Hepatocyte (in vitro differentiated cells): ENCODE measurements at regions not wholly inside any gene's neighbourhood (a gene's known extent, or its start where the extent isn't known, plus 50 kb on each side); places are given as distances from the start of the nearest gene placed in this dataset.

ENCODE experiments used
- DNase-seq: peaks from one replicate; pipeline ENCODE4 v3.0.0-alpha.2; 2016; ENCODE audit warnings: low spot score
- H2AFZ ChIP-seq: fragments of 200-600 bp; sonication (generic); 2 replicates; pipeline ENCODE4 v1.6.0; 2016; ENCODE audit warnings: antibody characterized with exemption, mild to moderate bottlenecking
- H3K27ac ChIP-seq: fragments of 200-600 bp; sonication (generic); 2 replicates; pipeline ENCODE4 v1.5.1; 2016; ENCODE audit warnings: mild to moderate bottlenecking
- H3K27me3 ChIP-seq: fragments of 200-600 bp; sonication (generic); 2 replicates; pipeline ENCODE4 v1.6.1; 2016
- H3K36me3 ChIP-seq: fragments of 200-600 bp; sonication (generic); replicated peaks from 2 replicates; pipeline ENCODE4 v1.5.1; 2016; ENCODE audit warnings: low read depth; ENCODE audit not compliant: insufficient read depth
- H3K4me1 ChIP-seq: fragments of 200-600 bp; sonication (generic); 2 replicates; pipeline ENCODE4 v1.5.1; 2016; ENCODE audit warnings: mild to moderate bottlenecking, moderate library complexity; ENCODE audit not compliant: insufficient read depth
- H3K4me2 ChIP-seq: fragments of 200-600 bp; sonication (generic); 2 replicates; pipeline ENCODE4 v1.6.0; 2016
- H3K4me3 ChIP-seq: fragments of 200-600 bp; sonication (generic); 2 replicates; pipeline ENCODE4 v1.5.1; 2016; ENCODE audit warnings: mild to moderate bottlenecking
- H3K79me2 ChIP-seq: fragments of 200-600 bp; sonication (generic); 2 replicates; pipeline ENCODE4 v1.6.0; 2017; ENCODE audit warnings: mild to moderate bottlenecking
- H3K9me2 ChIP-seq: fragments of 200-600 bp; sonication (generic); replicated peaks from 2 replicates; pipeline ENCODE4 v1.6.0; 2017; ENCODE audit warnings: mild to moderate bottlenecking; ENCODE audit not compliant: insufficient read depth
- H3K9me3 ChIP-seq: fragments of 200-600 bp; sonication (generic); 2 replicates; pipeline ENCODE4 v1.5.1; 2016; ENCODE audit warnings: low read depth, mild to moderate bottlenecking
- H4K20me1 ChIP-seq: fragments of 200-600 bp; sonication (generic); 2 replicates; pipeline ENCODE4 v1.6.0; 2016; ENCODE audit warnings: mild to moderate bottlenecking; ENCODE audit not compliant: insufficient read depth, poor library complexity, severe bottlenecking
- CTCF ChIP-seq: fragments of 200-600 bp; sonication (generic); IDR thresholded peaks from 2 replicates; pipeline ENCODE4 v1.5.1; 2016; ENCODE audit warnings: antibody characterized with exemption, mild to moderate bottlenecking; ENCODE audit not compliant: poor library complexity
- EZH2 ChIP-seq: fragments of 200-600 bp; sonication (generic); IDR thresholded peaks from 2 replicates; pipeline ENCODE4 v1.6.1; 2016; ENCODE audit warnings: antibody characterized with exemption, mild to moderate bottlenecking, borderline replicate concordance
- EZH2phosphoT487 ChIP-seq: fragments of 200-600 bp; sonication (generic); IDR thresholded peaks from one replicate; pipeline ENCODE4 v1.6.1; 2018; ENCODE audit warnings: antibody characterized with exemption, mild to moderate bottlenecking, low read depth, moderate library complexity; ENCODE audit not compliant: unreplicated experiment, severe bottlenecking
- WGBS: methylation state at CpG from one replicate; pipeline ENCODE4 v1.1.6; 2016; ENCODE audit warnings: low lambda C conversion rate; ENCODE audit errors: missing lambda C conversion rate; 5-methylcytosine and 5-hydroxymethylcytosine counted together

- DNase-seq: no peak
- H3K9me3 ChIP-seq: no peaks in the 10 kb centered on the region
- no peak overlapping the region for H3K27ac ChIP-seq
- no peaks in the 10 kb centered on the region for H3K9me2 ChIP-seq
- 84% methylated on average over 4 of the region's 4 CpGs for WGBS
- no peak for TF ChIP-seq CTCF
- TF ChIP-seq EZH2phosphoT487: no peak
- no peak for TF ChIP-seq EZH2
- no peaks in the 10 kb centered on the region for H3K36me3 ChIP-seq
- H2AFZ ChIP-seq: no peak overlapping the region
- H3K79me2 ChIP-seq: no peaks in the 10 kb centered on the region
- H3K4me2 ChIP-seq: no peak overlapping the region
- H3K4me1 ChIP-seq: no peaks in the 10 kb centered on the region
- H3K4me3 ChIP-seq: no peak overlapping the region
- H4K20me1 ChIP-seq: no peaks in the 10 kb centered on the region
- no peaks in the 10 kb centered on the region for H3K27me3 ChIP-seq
Measured at GRCh38 chr12:25812295-25812694, 146.2 kb upstream of the RASSF8 start.

GRCh38 chr12:25813843-25814242, 144.6 kb upstream of the RASSF8 start:
- Histone ChIP-seq H4K20me1 (no peaks in the 10 kb centered on the region), H2AFZ (no peak overlapping the region), H3K79me2 (no peaks in the 10 kb centered on the region), H3K36me3 (no peaks in the 10 kb centered on the region), H3K27ac (no peak overlapping the region), H3K4me3 (no peak overlapping the region), H3K27me3 (no peaks in the 10 kb centered on the region), H3K4me1 (no peaks in the 10 kb centered on the region), H3K4me2 (no peak overlapping the region), H3K9me3 (no peaks in the 10 kb centered on the region), H3K9me2 (no peaks in the 10 kb centered on the region)
- DNase-seq: no peak
- no peak for TF ChIP-seq EZH2phosphoT487
- no peak for TF ChIP-seq EZH2
- no peak for TF ChIP-seq CTCF
- WGBS: 80% methylated on average over 5 of the region's 5 CpGs

GRCh38 chr12:25816637-25817036, 141.8 kb upstream of the RASSF8 start:
- TF ChIP-seq EZH2 (no peak), EZH2phosphoT487 (no peak), CTCF (no peak)
- DNase-seq: no peak
- no peaks in the 10 kb centered on the region for H3K79me2 ChIP-seq
- H3K36me3 ChIP-seq: no peaks in the 10 kb centered on the region
- WGBS: 96% methylated on average over 3 of the region's 3 CpGs
- H3K27ac ChIP-seq: no peak overlapping the region
- H3K4me1 ChIP-seq: no peaks in the 10 kb centered on the region
- no peak overlapping the region for H2AFZ ChIP-seq
- no peak overlapping the region for H3K4me2 ChIP-seq
- H3K9me3 ChIP-seq: no peaks in the 10 kb centered on the region
- H3K27me3 ChIP-seq: no peaks in the 10 kb centered on the region
- H4K20me1 ChIP-seq: no peaks in the 10 kb centered on the region
- H3K4me3 ChIP-seq: no peak overlapping the region
- H3K9me2 ChIP-seq: no peaks in the 10 kb centered on the region

- TF ChIP-seq CTCF (no peak), EZH2 (no peak), EZH2phosphoT487 (no peak)
- Histone ChIP-seq H2AFZ (no peak overlapping the region), H3K9me2 (no peaks in the 10 kb centered on the region), H3K36me3 (no peaks in the 10 kb centered on the region), H3K79me2 (no peaks in the 10 kb centered on the region), H4K20me1 (no peaks in the 10 kb centered on the region), H3K4me1 (no peaks in the 10 kb centered on the region), H3K9me3 (no peaks in the 10 kb centered on the region), H3K4me3 (no peak overlapping the region), H3K4me2 (no peak overlapping the region), H3K27ac (no peak overlapping the region), H3K27me3 (no peaks in the 10 kb centered on the region)
- DNase-seq: no peak
- 97% methylated on average over 2 of the region's 2 CpGs for WGBS
Measured at GRCh38 chr12:25817166-25817565, 141.3 kb upstream of the RASSF8 start.
